Stimulated activated CD8-positive, alpha-beta memory T cell treated with anti-CD3 and anti-CD28 coated beads, Interleukin-7, amount 100 ng/mL, for 24 hours (primary cell): ENCODE measurements at regions not wholly inside any gene's neighbourhood (a gene's known extent, or its start where the extent isn't known, plus 50 kb on each side); places are given as distances from the start of the nearest gene placed in this dataset.
"Not testable (repeated sequence)": the region's sequence is repeated elsewhere in the genome, so short reads cannot be mapped to it uniquely, and the experiment has no call there.

Experiments used
- DNase-seq: peaks from one replicate; pipeline ENCODE4 v3.0.0-alpha.2; 2020; ENCODE audit warnings: low read depth

DNA sequence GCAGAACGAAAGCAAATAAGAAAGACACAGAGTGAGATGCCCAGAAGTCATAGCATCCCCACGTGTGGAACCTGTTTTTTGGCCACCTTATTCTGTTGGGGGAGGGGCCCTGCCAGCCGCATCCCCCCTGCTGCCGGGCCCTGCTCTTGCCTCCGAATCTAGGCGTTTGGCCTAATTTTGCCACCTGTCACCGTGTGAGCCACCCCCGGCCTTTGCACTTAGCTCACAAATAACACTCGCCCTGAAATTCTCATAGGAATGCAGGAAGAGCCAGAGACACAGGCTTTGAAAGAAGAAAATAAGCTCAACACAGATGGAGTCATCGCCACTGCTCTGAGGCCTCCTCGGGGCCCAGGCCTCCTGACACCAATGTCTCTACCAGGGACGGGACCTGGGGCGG, 522.6 kb upstream of the SALL3 start:
- no peak for DNase-seq

DNA sequence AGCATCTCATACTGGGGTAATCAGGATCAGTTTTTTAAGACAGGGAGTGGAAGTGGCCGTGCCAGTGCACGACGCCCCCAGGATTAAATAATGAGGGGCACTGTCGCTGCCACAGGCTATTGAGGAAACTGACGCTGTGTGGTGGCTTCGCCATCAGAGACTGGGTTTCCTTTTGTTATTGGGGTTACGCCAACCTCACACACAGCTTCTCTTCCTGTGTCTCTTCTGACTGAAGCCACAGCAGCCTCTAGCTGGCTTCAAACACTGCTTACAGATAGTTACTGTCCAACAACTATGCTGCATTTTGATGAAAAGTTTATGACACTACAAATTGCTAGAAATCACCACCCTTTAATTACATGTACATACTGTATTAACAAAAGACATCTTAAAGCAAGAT, 521.9 kb upstream of the SALL3 start:
- no peak for DNase-seq

DNA sequence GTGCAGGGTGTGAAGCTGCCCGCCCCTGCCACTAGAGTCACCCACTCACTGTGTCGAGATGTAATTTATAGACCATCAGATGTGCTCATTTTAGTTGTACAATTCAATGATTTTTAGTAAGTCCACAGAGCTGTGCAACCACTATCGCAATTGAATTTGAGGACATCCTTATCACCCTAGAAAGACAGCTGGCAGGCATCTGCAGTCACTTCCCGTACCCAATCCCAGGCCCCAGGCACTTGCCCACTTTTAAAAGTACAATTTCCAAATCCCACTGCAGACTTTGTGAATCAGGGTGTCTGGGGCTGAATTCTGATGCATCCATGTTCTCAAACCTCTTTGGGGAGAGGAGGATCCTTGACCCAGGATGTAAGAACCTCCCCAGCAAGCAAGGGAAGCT, 521.3 kb upstream of the SALL3 start:
- no peak for DNase-seq

- DNase-seq, result no peak
These were observed 520.0 kb upstream of the SALL3 start for GRCh38 chr18:78459668-78460067.

DNA sequence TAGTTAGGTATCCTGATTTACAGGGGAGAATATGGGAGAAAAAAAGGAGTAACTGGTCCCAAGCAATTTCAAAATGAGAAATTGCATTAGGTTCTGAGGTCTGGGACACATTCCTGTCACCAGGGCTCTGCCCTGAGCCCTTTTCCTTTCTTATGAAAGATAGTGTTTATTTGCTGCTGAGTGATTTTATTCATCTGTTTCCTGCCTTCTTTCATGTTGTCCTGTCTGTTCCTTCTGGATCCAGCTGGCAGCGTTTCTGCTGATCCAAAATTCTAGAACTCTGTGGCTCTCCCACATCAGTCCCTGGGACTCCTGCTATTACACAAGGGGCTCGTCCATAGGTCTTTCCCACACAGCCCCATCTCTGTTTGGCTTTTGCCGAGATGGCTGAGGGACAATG, 519.1 kb upstream of the SALL3 start:
- DNase-seq, result no peak

- no peak for DNase-seq
These were observed 506.1 kb upstream of the SALL3 start for GRCh38 chr18:78473563-78473962.

DNA sequence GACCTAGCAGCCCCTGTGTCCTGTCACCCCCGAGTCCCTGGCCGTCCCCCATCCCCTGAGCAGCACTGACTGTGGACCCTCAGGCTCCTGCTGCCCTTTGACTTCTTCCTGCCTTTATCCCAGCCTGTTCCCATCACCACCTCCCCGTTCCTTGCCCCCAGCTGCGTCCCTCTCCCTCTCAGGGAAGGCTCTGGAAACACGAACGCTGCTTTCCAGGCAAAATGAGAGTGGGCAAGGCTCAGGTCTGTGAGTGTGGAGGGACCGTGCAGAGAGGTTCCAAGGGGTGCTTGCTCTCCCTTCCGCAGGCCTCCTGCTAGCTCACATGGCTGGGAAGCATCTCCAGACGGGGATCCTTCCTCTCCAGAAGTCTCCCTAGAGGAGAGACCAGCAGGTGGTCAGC, 501.8 kb upstream of the SALL3 start:
- DNase-seq, result no peak

DNA sequence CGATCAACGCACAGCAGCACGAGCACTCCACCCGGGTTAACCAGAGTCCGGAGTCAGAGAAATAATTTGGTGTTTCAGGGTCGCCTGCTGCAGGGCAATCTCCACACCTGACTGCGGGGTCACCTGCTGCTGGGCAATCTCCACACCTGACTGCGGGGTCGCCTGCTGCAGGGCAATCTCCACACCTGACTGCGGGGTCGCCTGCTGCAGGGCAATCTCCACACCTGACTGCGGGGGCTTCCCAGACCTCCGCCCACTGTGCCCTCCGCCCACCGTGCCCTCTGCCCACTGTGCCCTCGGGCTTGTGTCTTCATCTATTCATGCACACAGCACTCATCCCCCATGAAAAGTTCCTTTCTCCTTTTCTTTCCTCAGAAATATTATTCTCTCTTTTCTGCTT, 500.2 kb upstream of the SALL3 start:
- no peak for DNase-seq

DNA sequence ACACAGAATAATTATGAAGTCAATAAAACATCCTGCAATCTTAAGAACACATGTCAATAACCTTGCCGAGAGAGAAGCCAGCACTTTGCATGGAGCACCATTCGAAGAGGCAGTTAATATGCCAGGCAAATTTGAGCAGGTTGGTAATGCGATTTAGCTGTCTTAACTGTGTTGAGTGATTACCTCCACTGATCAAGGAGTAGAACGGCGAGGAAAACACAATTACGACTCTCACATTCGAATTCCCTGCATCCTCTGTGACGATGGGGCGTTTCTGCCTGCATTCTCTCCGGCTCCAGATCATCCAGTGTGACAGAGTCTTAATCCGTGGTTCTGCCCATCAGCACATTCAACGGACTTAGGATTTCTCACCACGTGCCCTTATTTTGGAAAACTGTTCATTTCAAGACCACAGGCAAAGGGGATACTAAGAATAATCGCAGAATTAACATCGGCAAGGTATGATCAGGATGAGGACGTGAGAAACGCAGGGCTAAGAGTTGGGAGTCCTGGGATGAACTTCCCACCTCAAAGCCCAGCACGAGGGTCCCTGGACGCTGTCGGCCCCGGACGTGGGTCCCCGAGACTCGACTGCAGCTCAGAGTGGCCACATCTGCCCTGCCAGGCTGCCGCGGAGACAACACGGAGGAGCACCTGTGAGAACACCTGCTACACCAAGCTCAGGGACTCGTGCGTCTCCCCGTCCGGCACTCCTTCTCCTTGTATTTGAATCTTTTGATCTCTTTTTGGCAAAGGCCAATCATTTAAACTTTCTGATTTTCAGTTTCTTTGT, 499.2 kb upstream of the SALL3 start:
- DNase-seq, result no peak

GRCh38 chr18:78482378-78482777, 497.2 kb upstream of the SALL3 start:
- no peak for DNase-seq

GRCh38 chr18:78487649-78488048, 492.0 kb upstream of the SALL3 start:
- DNase-seq, result no peak

GRCh38 chr18:78492064-78492812, 487.4 kb upstream of the SALL3 start:
- no peak for DNase-seq

GRCh38 chr18:78492813-78493371, 486.7 kb upstream of the SALL3 start:
- no peak for DNase-seq

- not testable (repeated sequence) for DNase-seq
These were observed 486.1 kb upstream of the SALL3 start for GRCh38 chr18:78493490-78493889.

DNA sequence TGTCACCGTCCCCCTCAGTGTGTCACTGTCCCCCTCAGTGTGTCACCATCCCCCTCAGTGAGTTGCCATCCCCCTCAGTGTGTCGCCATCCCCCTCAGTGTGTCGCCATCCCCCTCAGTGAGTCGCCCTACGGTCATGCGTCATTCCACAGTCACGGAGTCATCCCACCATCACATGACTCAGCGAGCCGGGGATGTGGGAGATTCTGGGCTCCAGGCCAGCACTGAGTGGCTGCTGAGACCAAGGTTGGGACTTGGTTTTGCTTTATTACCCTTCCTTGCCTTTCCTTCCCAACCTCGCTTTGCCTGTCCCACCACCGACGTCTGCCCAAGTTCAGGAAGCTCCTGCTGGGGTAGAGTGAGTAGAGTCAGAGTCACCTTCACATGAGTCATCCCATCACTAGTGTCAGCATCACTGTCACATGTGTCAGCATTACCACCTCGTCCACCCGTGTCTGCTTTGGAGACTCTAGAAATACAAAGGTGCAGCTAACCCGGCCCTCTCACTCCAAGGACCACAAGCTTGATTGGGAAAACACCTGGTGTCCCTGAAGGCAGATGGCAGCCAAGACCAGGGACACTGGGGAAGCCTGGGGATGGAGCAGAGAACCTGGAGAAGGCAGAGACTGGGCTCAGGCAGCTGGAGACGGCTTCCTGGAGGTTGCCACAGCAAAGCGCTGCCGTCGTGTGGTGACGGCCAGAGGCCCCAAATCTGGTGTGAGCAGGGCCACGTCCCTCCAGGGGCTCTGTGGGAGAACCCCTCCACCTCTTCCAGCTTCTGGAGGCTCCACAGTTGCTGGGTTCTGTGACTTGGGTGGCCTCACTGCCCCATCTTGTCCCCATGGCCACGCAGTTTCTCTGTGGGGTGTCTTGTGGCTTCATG, 485.2 kb upstream of the SALL3 start:
- DNase-seq, result no peak

DNA sequence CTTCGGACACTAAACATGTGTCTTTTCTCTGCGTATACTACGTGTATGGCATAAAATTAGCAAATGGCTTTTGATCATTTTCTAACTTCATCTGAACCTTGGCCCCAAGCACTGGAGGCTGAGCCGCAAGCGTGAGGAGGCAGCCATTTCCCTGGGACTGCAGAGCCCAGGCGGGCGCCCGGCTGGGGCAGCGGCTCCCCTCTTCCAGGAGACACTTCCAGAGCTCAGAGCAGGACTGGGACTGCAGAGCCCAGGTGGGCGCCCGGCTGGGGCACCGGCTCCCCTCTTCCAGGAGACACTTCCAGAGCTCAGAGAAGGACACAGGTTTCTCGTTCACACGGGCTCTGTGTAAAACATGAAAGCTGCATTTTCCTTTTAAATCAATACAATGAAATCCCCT, 484.1 kb upstream of the SALL3 start:
- no peak for DNase-seq

GRCh38 chr18:78496079-78496478, 483.5 kb upstream of the SALL3 start:
- no peak for DNase-seq

DNA sequence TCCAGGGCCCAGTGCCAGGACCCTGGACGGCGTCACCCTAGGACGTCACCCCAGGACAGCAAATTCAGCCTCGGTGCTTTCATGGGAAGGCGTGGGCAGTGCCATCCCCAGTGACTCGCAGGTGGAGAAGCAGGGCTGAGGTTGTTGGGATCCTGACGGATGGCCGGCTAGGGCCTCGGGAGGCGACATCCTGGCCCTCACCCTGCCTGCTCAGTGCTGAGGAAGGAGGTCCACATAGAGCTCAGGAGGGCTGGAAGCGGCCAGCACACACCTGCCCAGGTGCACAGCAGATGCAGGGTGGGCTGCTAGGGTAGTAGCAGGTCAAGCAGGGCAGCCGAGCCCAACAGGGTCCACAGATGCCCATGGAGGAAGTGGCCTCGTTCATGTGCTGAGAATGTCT, 482.0 kb upstream of the SALL3 start:
- no peak for DNase-seq

DNA sequence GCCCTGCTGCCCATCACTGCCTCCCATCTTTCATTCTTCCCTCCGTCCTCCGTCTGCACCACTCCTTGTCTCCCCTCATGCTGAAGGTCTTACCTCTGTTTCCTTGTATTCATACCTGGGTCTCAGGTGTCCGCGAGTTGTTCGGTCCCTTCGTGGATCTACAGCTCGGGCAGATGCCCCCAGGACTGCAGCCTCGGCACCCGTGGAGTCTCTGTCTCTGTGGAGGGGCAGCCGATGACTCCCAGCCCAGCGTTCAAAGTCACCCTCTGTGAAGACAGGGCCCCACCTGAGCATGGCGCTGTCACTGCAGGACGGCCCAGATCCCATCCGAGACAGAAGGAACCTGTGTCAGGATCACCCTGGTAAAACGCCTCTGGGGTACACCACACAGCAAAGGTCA, 480.0 kb upstream of the SALL3 start:
- DNase-seq, result no peak

GRCh38 chr18:78501251-78501650, 478.4 kb upstream of the SALL3 start:
- DNase-seq, result no peak

- no peak for DNase-seq
These were observed 476.5 kb upstream of the SALL3 start for GRCh38 chr18:78503129-78503528.

- no peak for DNase-seq
These were observed 473.7 kb upstream of the SALL3 start for GRCh38 chr18:78505851-78506461.
